NCI-H446 (cell line): ENCODE measurements at regions not wholly inside any gene's neighbourhood (a gene's known extent, or its start where the extent isn't known, plus 50 kb on each side); places are given as distances from the start of the nearest gene placed in this dataset.

Experiments
- DNase-seq, 2 experiments: peaks; one replicate each; lab custom pipeline; 2025; lab: John Stamatoyannopoulos, UW

- DNase-seq = no peak
These were observed 98.2 kb upstream of the SLC22A11 start for GRCh38 chr11:64457416-64458010.

- DNase-seq = no peak
These were observed 96.7 kb upstream of the SLC22A11 start for GRCh38 chr11:64458997-64459396.

- DNase-seq = no peak
These were observed 96.1 kb upstream of the SLC22A11 start for GRCh38 chr11:64459609-64460008.

GRCh38 chr11:64461081-64461480, 94.7 kb upstream of the SLC22A11 start:
- DNase-seq = no peak

DNA sequence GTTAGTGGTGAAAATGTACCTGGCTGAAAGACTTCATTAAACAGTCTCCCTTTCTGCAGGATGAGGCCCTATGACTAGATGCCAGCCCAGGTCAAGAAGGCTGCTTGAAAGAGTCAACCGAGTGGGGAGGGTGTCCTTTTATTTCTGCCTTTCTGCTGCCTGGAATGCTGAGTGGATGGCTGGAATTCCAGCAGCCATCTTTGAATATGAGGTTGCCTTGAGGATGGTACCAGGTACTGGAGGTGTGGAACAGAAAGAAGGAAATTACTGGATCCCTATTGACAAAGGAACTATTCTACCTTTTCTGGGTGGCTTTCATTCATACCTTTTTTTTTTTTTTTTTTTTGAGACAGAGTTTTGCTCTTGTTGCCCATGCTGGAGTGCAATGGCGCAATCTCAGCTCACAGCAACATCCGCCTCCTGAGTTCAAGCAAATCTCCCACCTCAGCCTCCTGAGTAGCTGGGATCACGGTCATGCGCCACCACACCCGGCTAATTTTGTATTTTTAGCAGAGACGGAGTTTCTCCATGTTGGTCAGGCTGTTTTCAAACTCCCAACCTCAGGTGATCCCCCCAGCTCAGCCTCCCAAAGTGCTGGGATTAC, 89.5 kb upstream of the SLC22A11 start:
- no peak for DNase-seq

- DNase-seq = no peak
These were observed 86.5 kb upstream of the SLC22A11 start for GRCh38 chr11:64469288-64469687.

DNA sequence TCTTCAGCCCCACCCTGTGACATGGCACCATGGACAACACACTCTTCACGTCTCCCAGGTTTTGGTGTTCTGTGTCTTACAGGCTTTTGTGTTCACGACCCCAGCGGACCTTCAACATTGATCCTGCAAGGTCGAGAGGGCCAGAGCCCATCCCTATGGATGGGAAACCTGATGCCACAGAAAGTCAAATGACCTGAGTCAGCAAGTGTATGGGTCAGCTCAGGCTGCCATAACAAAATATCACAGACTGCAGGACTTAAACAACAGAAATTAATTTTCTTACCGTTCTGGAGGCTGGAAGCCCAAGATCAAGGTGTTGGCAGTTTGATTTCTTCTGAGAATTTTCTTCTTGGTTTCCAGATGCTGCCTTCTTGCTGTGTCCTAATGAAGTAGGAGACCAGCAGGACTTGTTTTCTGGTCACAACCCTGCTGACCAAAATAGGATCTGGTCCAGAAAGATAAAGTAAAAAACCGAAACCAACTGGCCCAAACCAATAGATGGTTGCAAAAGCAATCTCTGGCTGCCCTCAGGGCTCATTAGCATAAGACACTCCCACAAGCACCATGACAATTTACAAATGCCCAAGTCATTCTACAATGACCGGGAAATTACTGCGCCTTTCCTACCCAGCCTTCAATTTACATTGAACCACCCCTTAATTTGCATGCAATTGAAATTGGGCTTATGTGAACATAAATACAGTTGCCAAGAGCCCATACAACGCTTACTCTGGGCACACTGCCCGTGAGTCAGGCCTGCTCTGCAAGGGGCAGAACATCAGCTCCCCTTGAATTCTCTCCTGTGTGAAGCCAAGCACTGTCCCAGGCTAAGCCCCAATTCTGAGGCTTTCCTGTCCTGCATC, 82.9 kb upstream of the SLC22A11 start:
- DNase-seq = peak in 1 of 2 experiments; percentile 29

- DNase-seq = no peak
These were observed 81.1 kb upstream of the SLC22A11 start for GRCh38 chr11:64474680-64475079.

DNA sequence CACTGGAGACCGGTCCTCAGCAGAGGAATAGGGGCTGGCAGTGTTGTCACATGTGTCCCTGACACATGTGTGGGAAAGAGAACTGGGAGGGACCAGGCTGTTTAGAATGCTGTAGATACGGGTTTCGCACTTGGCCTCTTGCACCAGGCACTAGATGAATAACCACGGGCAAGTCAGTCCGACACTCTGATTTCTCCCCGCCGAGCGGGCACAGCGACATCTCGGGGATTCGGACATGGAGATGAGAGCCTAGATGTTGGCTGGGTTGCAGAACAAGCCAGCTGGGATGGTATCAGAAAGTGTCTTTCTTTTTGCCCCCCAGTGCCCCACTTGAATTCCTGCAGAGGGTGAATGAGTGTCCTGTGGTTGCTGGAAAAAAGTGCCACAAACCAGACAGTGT, 80.6 kb upstream of the SLC22A11 start:
- no peak for DNase-seq

GRCh38 chr11:64476881-64477280, 78.9 kb upstream of the SLC22A11 start:
- no peak for DNase-seq

- DNase-seq = no peak
These were observed 78.1 kb upstream of the SLC22A11 start for GRCh38 chr11:64477675-64478074.

DNA sequence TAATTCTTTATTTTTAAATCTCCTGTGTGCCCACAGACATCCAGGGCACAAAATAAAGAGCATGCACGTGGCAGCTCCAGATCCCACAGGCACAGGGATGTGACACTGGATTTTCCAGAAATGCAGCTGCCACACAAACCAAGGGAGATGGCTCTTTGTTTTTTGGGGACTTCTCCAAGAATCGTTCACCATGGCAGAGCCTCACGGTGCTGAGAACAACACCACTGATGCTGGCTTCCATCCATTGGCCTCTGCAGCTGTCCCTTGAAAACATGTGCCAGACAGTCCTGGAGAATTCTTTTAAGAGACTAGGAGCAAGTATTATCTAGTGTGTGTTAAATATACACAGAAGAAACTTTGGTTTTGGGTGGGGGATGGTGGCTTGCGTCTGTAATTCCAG, 73.2 kb upstream of the SLC22A11 start:
- DNase-seq = no peak

GRCh38 chr11:64484191-64485022, 71.3 kb upstream of the SLC22A11 start:
- no peak for DNase-seq

DNA sequence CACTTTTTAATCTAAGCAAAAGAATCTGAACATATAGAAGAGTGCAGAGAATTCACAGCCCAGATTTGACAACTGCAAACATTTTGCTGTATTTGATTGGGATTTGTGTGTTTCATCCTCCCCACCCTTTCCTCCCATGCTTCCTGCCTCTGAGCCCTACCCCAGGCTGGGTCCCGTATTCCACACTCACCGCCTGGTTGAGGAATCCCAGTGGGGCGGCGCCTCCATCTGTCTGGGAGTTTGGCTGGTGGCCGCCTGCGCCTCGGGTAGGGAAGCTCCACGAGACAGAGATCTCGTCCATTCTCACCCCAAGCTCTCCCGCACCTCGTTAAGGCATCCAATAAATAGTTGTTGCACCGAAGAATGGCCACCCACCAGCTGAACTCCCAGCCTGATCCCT, 70.7 kb upstream of the SLC22A11 start:
- DNase-seq = no peak

- DNase-seq = peak; percentile 20 to 60
These were observed 65.8 kb upstream of the SLC22A11 start for GRCh38 chr11:64489831-64490441.

GRCh38 chr11:64490562-64491216, 65.1 kb upstream of the SLC22A11 start:
- no peak for DNase-seq

DNA sequence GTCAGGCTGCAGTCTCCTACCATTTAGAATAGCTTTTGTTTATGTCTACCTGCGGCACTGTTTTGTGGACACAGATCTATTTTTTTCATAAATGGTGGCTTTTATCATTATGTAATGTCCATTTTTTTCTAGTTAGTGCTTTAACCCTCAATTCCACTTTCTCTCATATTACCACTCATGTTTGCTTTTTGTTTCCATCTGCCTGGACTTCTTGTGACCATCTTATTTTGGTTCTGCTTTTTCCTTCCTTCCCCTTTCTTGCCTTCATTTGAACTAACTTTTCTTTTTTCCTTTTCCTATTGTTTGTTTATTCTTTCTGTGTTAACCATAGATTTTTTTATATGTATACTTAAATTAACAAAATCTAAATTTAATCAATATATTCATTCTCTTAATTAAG, 63.2 kb upstream of the SLC22A11 start:
- no peak for DNase-seq

GRCh38 chr11:64498136-64498535, 57.6 kb upstream of the SLC22A11 start:
- DNase-seq = no peak

GRCh38 chr11:64499261-64500004, 56.3 kb upstream of the SLC22A11 start:
- DNase-seq = no peak

- no peak for DNase-seq
These were observed 55.3 kb upstream of the SLC22A11 start for GRCh38 chr11:64500176-64501013.
